KMS-11 (cell line): ENCODE measurements at regions not wholly inside any gene's neighbourhood (a gene's known extent, or its start where the extent isn't known, plus 50 kb on each side); places are given as distances from the start of the nearest gene placed in this dataset.
A peak's percentile ranks its signal among the peaks of the same experiment; 100 is the strongest.

Source experiments
- H2AFZ ChIP-seq: fragments of 200-600 bp; sonication (generic); 2 replicates; pipeline ENCODE4 v1.6.1; 2016; ENCODE audit warnings: antibody characterized with exemption, mixed run types, low read depth
- H3K27ac ChIP-seq: fragments of 200-600 bp; sonication (generic); 2 replicates; pipeline ENCODE4 v1.6.1; 2016; ENCODE audit warnings: mild to moderate bottlenecking, mixed run types
- H3K27me3 ChIP-seq: fragments of 200-600 bp; sonication (generic); 2 replicates; pipeline ENCODE4 v1.6.1; 2017; ENCODE audit warnings: mild to moderate bottlenecking, low read depth, mixed run types, moderate library complexity; ENCODE audit not compliant: insufficient read depth
- H3K36me3 ChIP-seq: fragments of 200-600 bp; sonication (generic); 2 replicates; pipeline ENCODE4 v1.6.1; 2017; ENCODE audit warnings: mild to moderate bottlenecking, mixed run types; ENCODE audit not compliant: insufficient read depth
- H3K4me1 ChIP-seq: fragments of 200-600 bp; sonication (generic); 2 replicates; pipeline ENCODE4 v1.6.1; 2016; ENCODE audit warnings: mild to moderate bottlenecking, low read depth, mixed run types; ENCODE audit not compliant: poor library complexity, severe bottlenecking
- H3K4me2 ChIP-seq: fragments of 200-600 bp; sonication (generic); 2 replicates; pipeline ENCODE4 v1.7.0; 2016; ENCODE audit warnings: mild to moderate bottlenecking, mixed run types
- H3K4me3 ChIP-seq: fragments of 200-600 bp; sonication (generic); IDR thresholded peaks from 2 replicates; pipeline ENCODE4 v1.6.1; 2017; ENCODE audit warnings: low read depth, low read length, mixed read lengths; ENCODE audit not compliant: insufficient read depth
- H3K79me2 ChIP-seq: fragments of 200-600 bp; sonication (generic); 2 replicates; pipeline ENCODE4 v1.6.1; 2016; ENCODE audit warnings: low read depth, mixed run types; ENCODE audit not compliant: insufficient read depth
- H3K9ac ChIP-seq: fragments of 200-600 bp; sonication (generic); 2 replicates; pipeline ENCODE4 v1.6.1; 2016; ENCODE audit warnings: mild to moderate bottlenecking, mixed run types
- H4K20me1 ChIP-seq: fragments of 200-600 bp; sonication (generic); 2 replicates; pipeline ENCODE4 v1.6.1; 2016; ENCODE audit warnings: mild to moderate bottlenecking, mixed run types; ENCODE audit not compliant: insufficient read depth
- CTCF ChIP-seq: fragments of 200-600 bp; sonication (generic); conservative IDR thresholded peaks from 2 replicates; pipeline ENCODE4 v1.6.1; 2017; ENCODE audit warnings: low read depth, mild to moderate bottlenecking, antibody characterized with exemption, low read length, moderate library complexity, mixed read lengths

- H3K36me3 ChIP-seq = no peaks in the 10 kb centered on the region
- no peaks in the 10 kb centered on the region for H3K27me3 ChIP-seq
- peaks cover 12% of the 10 kb centered on the region for H3K4me1 ChIP-seq
- no peak overlapping the region for H3K27ac ChIP-seq
- no peak overlapping the region for H2AFZ ChIP-seq
- H3K79me2 ChIP-seq = no peaks in the 10 kb centered on the region
- H3K9ac ChIP-seq = no peak overlapping the region
- H3K4me3 ChIP-seq = no peak overlapping the region
- no peak for TF ChIP-seq CTCF
- H4K20me1 ChIP-seq = no peaks in the 10 kb centered on the region
- H3K4me2 ChIP-seq = no peak overlapping the region
Observed at GRCh38 chr3:182246870-182247269, 535.1 kb downstream of the SOX2 start.

GRCh38 chr3:182248349-182248880, 536.7 kb downstream of the SOX2 start:
- no peak overlapping the region for H3K4me2 ChIP-seq
- no peaks in the 10 kb centered on the region for H3K27me3 ChIP-seq
- TF ChIP-seq CTCF = 0 out of 2 replicates have a peak, but pooled peaks have one; percentile 22

GRCh38 chr3:182252802-182253201, 540.5 kb upstream of the ATP11B start:
- Histone ChIP-seq H4K20me1 (no peaks in the 10 kb centered on the region), H3K79me2 (no peaks in the 10 kb centered on the region), H2AFZ (no peak overlapping the region), H3K4me3 (no peak overlapping the region), H3K4me2 (no peak overlapping the region), H3K36me3 (no peaks in the 10 kb centered on the region), H3K4me1 (no peaks in the 10 kb centered on the region), H3K9ac (no peak overlapping the region), H3K27me3 (no peaks in the 10 kb centered on the region), H3K27ac (no peak overlapping the region)
- no peak for TF ChIP-seq CTCF

More at GRCh38 chr3:182248349-182248880, 536.7 kb downstream of the SOX2 start:
- Histone ChIP-seq H3K9ac (no peak overlapping the region), H3K4me1 (peaks cover 4% of the 10 kb centered on the region), H4K20me1 (no peaks in the 10 kb centered on the region), H3K4me3 (no peak overlapping the region), H3K36me3 (no peaks in the 10 kb centered on the region), H3K27ac (no peak overlapping the region), H2AFZ (no peak overlapping the region), H3K79me2 (no peaks in the 10 kb centered on the region)

GRCh38 chr3:182255158-182255557, 538.1 kb upstream of the ATP11B start:
- Histone ChIP-seq H4K20me1 (no peaks in the 10 kb centered on the region), H3K27me3 (no peaks in the 10 kb centered on the region), H3K4me1 (peaks cover 9% of the 10 kb centered on the region), H3K4me3 (no peak overlapping the region), H2AFZ (no peak overlapping the region), H3K36me3 (no peaks in the 10 kb centered on the region), H3K79me2 (no peaks in the 10 kb centered on the region), H3K27ac (no peak overlapping the region), H3K4me2 (no peak overlapping the region), H3K9ac (no peak overlapping the region)
- no peak for TF ChIP-seq CTCF
